ENCODE measurements at regions not wholly inside any gene's neighbourhood (a gene's known extent, or its start where the extent isn't known, plus 50 kb on each side); places are given as distances from the start of the nearest gene placed in this dataset.

GRCh38 chr18:4672162-4672561, 217.1 kb upstream of the DLGAP1 start:
- DNase-seq (ENCODE audit: low read depth, low spot score), result no peak

GRCh38 chr18:4658804-4659203, 203.7 kb upstream of the DLGAP1 start:
- H3K27ac ChIP-seq, result no peak overlapping the region
- no peak for DNase-seq (ENCODE audit: low read depth, low spot score)

More at GRCh38 chr18:4672162-4672561, 217.1 kb upstream of the DLGAP1 start:
- no peak overlapping the region for H3K27ac ChIP-seq

GRCh38 chr18:4653418-4653817, 198.3 kb upstream of the DLGAP1 start:
- no peak overlapping the region for H3K27ac ChIP-seq
- DNase-seq (ENCODE audit: low read depth, low spot score), result no peak

GRCh38 chr18:4641771-4642368, 186.8 kb upstream of the DLGAP1 start:
- no peak overlapping the region for H3K27ac ChIP-seq
- DNase-seq (ENCODE audit: low read depth, low spot score), result no peak

GRCh38 chr18:4640349-4641012, 185.4 kb upstream of the DLGAP1 start:
- no peak overlapping the region for H3K27ac ChIP-seq
- DNase-seq (ENCODE audit: low read depth, low spot score), result no peak

GRCh38 chr18:4639628-4640310, 184.7 kb upstream of the DLGAP1 start:
- no peak overlapping the region for H3K27ac ChIP-seq
- no peak for DNase-seq (ENCODE audit: low read depth, low spot score)

GRCh38 chr18:4638680-4639079, 183.6 kb upstream of the DLGAP1 start:
- DNase-seq (ENCODE audit: low read depth, low spot score), result no peak
- H3K27ac ChIP-seq, result no peak overlapping the region

GRCh38 chr18:4637876-4638275, 182.8 kb upstream of the DLGAP1 start:
- H3K27ac ChIP-seq, result no peak overlapping the region
- DNase-seq (ENCODE audit: low read depth, low spot score), result no peak

GRCh38 chr18:4636967-4637366, 181.9 kb upstream of the DLGAP1 start:
- DNase-seq (ENCODE audit: low read depth, low spot score), result no peak
- no peak overlapping the region for H3K27ac ChIP-seq

- no peak for DNase-seq (ENCODE audit: low read depth, low spot score)
- H3K27ac ChIP-seq, result no peak overlapping the region
Observed at GRCh38 chr18:4631239-4631638, 176.1 kb upstream of the DLGAP1 start.

- no peak for DNase-seq (ENCODE audit: low read depth, low spot score)
- H3K27ac ChIP-seq, result no peak overlapping the region
Observed at GRCh38 chr18:4605212-4605611, 150.1 kb upstream of the DLGAP1 start.

GRCh38 chr18:4603955-4604354, 148.8 kb upstream of the DLGAP1 start:
- H3K27ac ChIP-seq, result no peak overlapping the region
- DNase-seq (ENCODE audit: low read depth, low spot score), result no peak

- no peak overlapping the region for H3K27ac ChIP-seq
- DNase-seq (ENCODE audit: low read depth, low spot score), result no peak
Observed at GRCh38 chr18:4599312-4599711, 144.2 kb upstream of the DLGAP1 start.

- no peak for DNase-seq (ENCODE audit: low read depth, low spot score)
- H3K27ac ChIP-seq, result no peak overlapping the region
Observed at GRCh38 chr18:4597301-4597700, 142.2 kb upstream of the DLGAP1 start.

- H3K27ac ChIP-seq, result no peak overlapping the region
- DNase-seq (ENCODE audit: low read depth, low spot score), result no peak
Observed at GRCh38 chr18:4593895-4594294, 138.8 kb upstream of the DLGAP1 start.

- no peak for DNase-seq (ENCODE audit: low read depth, low spot score)
- no peak overlapping the region for H3K27ac ChIP-seq
Observed at GRCh38 chr18:4593459-4593858, 138.4 kb upstream of the DLGAP1 start.

- H3K27ac ChIP-seq, result no peak overlapping the region
- no peak for DNase-seq (ENCODE audit: low read depth, low spot score)
Observed at GRCh38 chr18:4589056-4589800, 134.1 kb upstream of the DLGAP1 start.

- no peak overlapping the region for H3K27ac ChIP-seq
- no peak for DNase-seq (ENCODE audit: low read depth, low spot score)
Observed at GRCh38 chr18:4587204-4587603, 132.1 kb upstream of the DLGAP1 start.

GRCh38 chr18:4586731-4587130, 131.6 kb upstream of the DLGAP1 start:
- no peak for DNase-seq (ENCODE audit: low read depth, low spot score)
- no peak overlapping the region for H3K27ac ChIP-seq

- no peak for DNase-seq (ENCODE audit: low read depth, low spot score)
- no peak overlapping the region for H3K27ac ChIP-seq
Observed at GRCh38 chr18:4582431-4583335, 127.6 kb upstream of the DLGAP1 start.
